ENCODE measurements at regions not wholly inside any gene's neighbourhood (a gene's known extent, or its start where the extent isn't known, plus 50 kb on each side); places are given as distances from the start of the nearest gene placed in this dataset.

GRCh38 chr4:31141095-31141831 is 421.1 kb downstream of the PCDH7 start:
- no peak overlapping the region for H3K27ac Mint-ChIP-seq (ENCODE audit: unreplicated experiment)
- intact Hi-C loops (cut with micrococcal nuclease; ENCODE audit: unreplicated experiment) = no loop called here
- ChIA-PET POLR2A (no interaction called here), CTCF (no interaction called here)
- DNase-seq = no peak
- no peak overlapping the region for H3K4me3 Mint-ChIP-seq (ENCODE audit: unreplicated experiment)
- no peaks in the 10 kb centered on the region for H3K9me3 Mint-ChIP-seq (ENCODE audit: unreplicated experiment)
- H3K4me1 Mint-ChIP-seq (ENCODE audit: low read depth, unreplicated experiment) = no peaks in the 10 kb centered on the region
- H3K27me3 ChIP-seq (replicated peaks; ENCODE audit: control insufficient read depth, insufficient read depth, low read length) = no peaks in the 10 kb centered on the region
- H3K27me3 Mint-ChIP-seq (ENCODE audit: insufficient read depth, unreplicated experiment) = no peaks in the 10 kb centered on the region
- no peaks in the 10 kb centered on the region for H3K36me3 Mint-ChIP-seq (ENCODE audit: insufficient read depth, unreplicated experiment)
- BruUV-seq (replicated peaks) = no TSS peak
- TF ChIP-seq CTCF (IDR thresholded peaks at IDR 0.05; ENCODE audit: insufficient read depth in 1 of 2, low read depth in 1 of 2, low read length in 1 of 2, severe bottlenecking in 1 of 2, unreplicated experiment in 1 of 2) = no peak
- no peak overlapping the region for H3K4me3 ChIP-seq (ENCODE audit: low read depth, low read length)
- no peaks in the 10 kb centered on the region for H3K9me3 ChIP-seq
- no peaks in the 10 kb centered on the region for H3K4me1 ChIP-seq
- H3K36me3 ChIP-seq (ENCODE audit: control insufficient read depth, insufficient read depth, low read length) = no peaks in the 10 kb centered on the region

GRCh38 chr4:31141832-31142142 is 421.6 kb downstream of the PCDH7 start:
- TF ChIP-seq CTCF (IDR thresholded peaks at IDR 0.05; ENCODE audit: insufficient read depth in 1 of 2, low read depth in 1 of 2, low read length in 1 of 2, severe bottlenecking in 1 of 2, unreplicated experiment in 1 of 2) = no peak
- H3K27ac Mint-ChIP-seq (ENCODE audit: unreplicated experiment) = no peak overlapping the region
- ChIA-PET POLR2A (no interaction called here), CTCF (no interaction called here)
- H3K9me3 Mint-ChIP-seq (ENCODE audit: unreplicated experiment) = no peaks in the 10 kb centered on the region
- H3K36me3 Mint-ChIP-seq (ENCODE audit: insufficient read depth, unreplicated experiment) = no peaks in the 10 kb centered on the region
- no peak for DNase-seq
- no peaks in the 10 kb centered on the region for H3K9me3 ChIP-seq
- BruUV-seq (replicated peaks) = no TSS peak
- no peak overlapping the region for H3K4me3 ChIP-seq (ENCODE audit: low read depth, low read length)
- H3K4me1 Mint-ChIP-seq (ENCODE audit: low read depth, unreplicated experiment) = no peaks in the 10 kb centered on the region
- intact Hi-C loops (cut with micrococcal nuclease; ENCODE audit: unreplicated experiment) = no loop called here
- no peak overlapping the region for H3K4me3 Mint-ChIP-seq (ENCODE audit: unreplicated experiment)
- no peaks in the 10 kb centered on the region for H3K27me3 Mint-ChIP-seq (ENCODE audit: insufficient read depth, unreplicated experiment)
- no peaks in the 10 kb centered on the region for H3K4me1 ChIP-seq
- H3K27me3 ChIP-seq (replicated peaks; ENCODE audit: control insufficient read depth, insufficient read depth, low read length) = no peaks in the 10 kb centered on the region
- no peaks in the 10 kb centered on the region for H3K36me3 ChIP-seq (ENCODE audit: control insufficient read depth, insufficient read depth, low read length)

GRCh38 chr4:31146366-31146765 is 426.2 kb downstream of the PCDH7 start:
- no peaks in the 10 kb centered on the region for H3K27me3 ChIP-seq (replicated peaks; ENCODE audit: control insufficient read depth, insufficient read depth, low read length)
- no peaks in the 10 kb centered on the region for H3K27me3 Mint-ChIP-seq (ENCODE audit: insufficient read depth, unreplicated experiment)
- intact Hi-C loops (cut with micrococcal nuclease; ENCODE audit: unreplicated experiment) = no loop called here
- no peaks in the 10 kb centered on the region for H3K9me3 ChIP-seq
- H3K4me3 Mint-ChIP-seq (ENCODE audit: unreplicated experiment) = no peak overlapping the region
- H3K36me3 ChIP-seq (ENCODE audit: control insufficient read depth, insufficient read depth, low read length) = no peaks in the 10 kb centered on the region
- no TSS peak for BruUV-seq (replicated peaks)
- H3K4me1 Mint-ChIP-seq (ENCODE audit: low read depth, unreplicated experiment) = no peaks in the 10 kb centered on the region
- no peaks in the 10 kb centered on the region for H3K36me3 Mint-ChIP-seq (ENCODE audit: insufficient read depth, unreplicated experiment)
- H3K4me1 ChIP-seq = no peaks in the 10 kb centered on the region
- no peaks in the 10 kb centered on the region for H3K9me3 Mint-ChIP-seq (ENCODE audit: unreplicated experiment)
- no peak overlapping the region for H3K27ac Mint-ChIP-seq (ENCODE audit: unreplicated experiment)
- H3K4me3 ChIP-seq (ENCODE audit: low read depth, low read length) = no peak overlapping the region
- POLR2A ChIA-PET = no interaction called here
- CTCF ChIA-PET = no interaction called here
- no peak for TF ChIP-seq CTCF (IDR thresholded peaks at IDR 0.05; ENCODE audit: insufficient read depth in 1 of 2, low read depth in 1 of 2, low read length in 1 of 2, severe bottlenecking in 1 of 2, unreplicated experiment in 1 of 2)
- DNase-seq = no peak

Data from Caco-2 (cell line).